ENCODE measurements at regions not wholly inside any gene's neighbourhood (a gene's known extent, or its start where the extent isn't known, plus 50 kb on each side); places are given as distances from the start of the nearest gene placed in this dataset.

DNA sequence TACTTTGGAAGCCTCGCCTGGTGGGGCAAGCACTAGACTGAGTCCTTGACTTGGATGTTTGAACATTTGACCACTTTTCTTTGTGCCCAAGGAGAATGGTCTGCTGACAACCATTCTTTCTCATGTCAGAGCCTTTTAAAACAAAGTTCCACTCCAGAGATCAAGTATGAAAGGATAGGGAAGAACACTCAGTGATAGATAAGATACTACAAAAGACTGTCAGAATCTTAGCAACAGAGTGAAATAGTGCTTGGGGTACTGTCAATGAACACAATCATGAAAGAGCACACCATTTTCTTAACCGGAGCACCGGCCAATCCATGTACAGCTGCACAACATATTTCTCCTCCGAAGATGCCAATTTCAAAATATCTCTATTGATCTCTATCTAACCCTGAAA lies 82.8 kb upstream of the ADO start:
- no peak for DNase-seq

DNA sequence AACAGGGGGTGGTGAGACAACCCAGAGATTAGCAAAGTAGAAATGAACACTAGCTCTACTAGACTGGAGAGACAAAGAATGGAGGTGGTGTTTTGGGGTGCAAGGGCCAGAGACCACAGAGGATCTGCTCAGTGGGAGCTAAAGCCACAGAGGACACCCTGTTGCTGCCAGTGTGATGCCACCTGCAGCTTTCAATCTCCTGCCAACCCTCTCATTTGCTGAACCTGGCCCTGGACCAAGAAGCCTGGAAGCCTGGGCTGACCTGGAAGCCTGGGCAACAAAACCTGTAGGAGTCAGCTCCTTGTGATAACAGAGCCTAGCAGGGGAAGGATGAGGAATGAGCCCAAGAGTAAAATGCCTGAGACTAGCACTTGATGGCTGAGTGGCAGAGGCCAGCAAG lies 81.1 kb upstream of the ADO start:
- no peak for DNase-seq

DNA sequence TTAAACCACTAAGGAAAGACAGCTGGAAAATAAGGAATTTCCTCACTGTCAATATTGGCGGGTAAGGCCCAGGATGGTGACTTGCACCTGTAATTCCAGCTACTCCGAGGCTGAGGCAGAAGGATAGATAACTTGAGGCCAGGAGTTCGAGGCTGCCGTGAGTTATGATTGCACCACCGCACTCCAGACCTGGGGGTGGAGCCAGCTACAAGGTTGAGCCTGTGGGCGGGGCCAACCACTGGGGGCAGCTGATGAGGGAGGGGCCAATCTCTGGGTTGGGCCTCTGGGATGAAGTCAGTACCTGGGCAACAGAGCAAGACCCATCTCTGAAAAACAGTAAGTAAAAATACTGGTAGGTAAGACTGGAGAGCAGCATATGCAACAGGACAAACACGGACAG lies 80.1 kb upstream of the ADO start:
- peak in 1 of 2 experiments; percentile 21 for DNase-seq

DNA sequence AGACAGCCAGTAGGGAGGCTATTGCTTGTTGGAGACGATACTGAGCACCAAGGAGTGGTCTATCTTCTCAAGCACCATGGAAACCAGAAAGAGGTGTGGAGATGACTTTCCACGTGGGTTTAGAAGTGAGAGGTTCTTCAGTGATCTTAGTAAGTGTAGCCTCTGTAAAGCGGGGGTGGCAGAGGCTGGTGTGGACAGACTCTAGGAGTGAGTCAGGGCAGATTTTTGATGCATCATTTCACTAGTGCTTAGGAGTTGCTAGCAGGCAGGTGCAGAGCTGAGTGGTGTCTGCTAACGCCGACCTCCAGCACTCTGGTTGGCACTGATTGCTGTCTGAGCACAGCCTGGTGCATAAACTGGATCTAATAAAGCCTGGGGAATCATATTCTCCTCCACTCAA lies 78.4 kb upstream of the ADO start:
- peak; percentile 39 to 75 for DNase-seq

DNA sequence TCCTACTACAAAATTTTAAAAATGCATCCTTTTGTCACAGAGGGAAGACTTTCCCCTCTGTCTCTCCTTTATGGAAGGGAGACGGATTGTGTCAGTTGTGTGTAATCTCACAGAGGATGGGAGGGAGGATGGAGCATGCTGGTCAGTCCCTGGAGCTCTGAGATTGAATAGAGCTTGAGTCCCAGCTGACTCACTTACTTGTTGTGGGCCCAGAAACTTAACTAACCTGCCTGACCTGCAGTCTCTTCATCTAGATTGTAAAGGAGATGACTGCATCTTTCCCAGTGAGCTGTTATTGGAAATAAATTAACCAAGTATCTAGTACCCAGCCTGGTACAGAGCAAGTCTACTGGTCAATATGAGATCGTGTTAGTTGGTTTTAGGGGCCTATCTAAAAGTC lies 77.9 kb upstream of the ADO start:
- DNase-seq = no peak

DNA sequence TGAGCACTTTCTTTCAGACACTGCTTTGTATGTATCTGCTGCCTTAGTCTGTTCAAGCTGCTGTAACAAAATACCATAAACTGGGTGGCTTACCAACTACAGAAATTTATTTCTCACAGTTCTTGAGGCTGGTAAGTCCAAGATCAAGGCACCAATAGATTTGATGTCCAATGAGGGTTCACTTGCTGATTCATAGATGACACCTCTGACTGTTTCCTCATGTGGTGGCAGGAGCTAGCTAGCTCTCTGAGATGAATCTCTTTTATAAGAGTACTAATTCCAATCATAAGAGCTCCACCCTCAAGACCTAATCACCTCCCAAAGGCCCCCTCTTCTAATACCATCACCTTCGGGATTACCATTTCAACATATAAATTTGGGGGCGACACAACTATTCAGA lies 76.6 kb upstream of the ADO start:
- DNase-seq = no peak

DNA sequence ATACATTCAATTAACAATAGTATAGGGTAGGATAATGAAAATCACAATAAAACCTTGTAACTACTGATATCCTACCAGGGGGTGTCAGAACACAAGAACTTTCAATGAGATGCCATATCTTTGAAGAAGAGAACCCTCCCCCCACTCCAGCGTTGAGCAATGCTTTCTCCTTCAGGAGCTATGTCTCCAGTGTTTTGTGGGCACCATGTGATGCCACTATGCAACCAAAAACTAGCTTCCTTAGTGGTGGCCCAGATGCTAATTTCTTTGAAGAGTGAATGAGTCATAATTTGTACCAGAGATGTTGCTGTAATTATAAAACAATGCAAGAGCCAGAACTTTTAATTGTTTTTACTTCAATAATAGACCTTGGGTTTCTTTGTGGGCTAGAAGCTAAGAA lies 76.0 kb upstream of the ADO start:
- DNase-seq = no peak

DNA sequence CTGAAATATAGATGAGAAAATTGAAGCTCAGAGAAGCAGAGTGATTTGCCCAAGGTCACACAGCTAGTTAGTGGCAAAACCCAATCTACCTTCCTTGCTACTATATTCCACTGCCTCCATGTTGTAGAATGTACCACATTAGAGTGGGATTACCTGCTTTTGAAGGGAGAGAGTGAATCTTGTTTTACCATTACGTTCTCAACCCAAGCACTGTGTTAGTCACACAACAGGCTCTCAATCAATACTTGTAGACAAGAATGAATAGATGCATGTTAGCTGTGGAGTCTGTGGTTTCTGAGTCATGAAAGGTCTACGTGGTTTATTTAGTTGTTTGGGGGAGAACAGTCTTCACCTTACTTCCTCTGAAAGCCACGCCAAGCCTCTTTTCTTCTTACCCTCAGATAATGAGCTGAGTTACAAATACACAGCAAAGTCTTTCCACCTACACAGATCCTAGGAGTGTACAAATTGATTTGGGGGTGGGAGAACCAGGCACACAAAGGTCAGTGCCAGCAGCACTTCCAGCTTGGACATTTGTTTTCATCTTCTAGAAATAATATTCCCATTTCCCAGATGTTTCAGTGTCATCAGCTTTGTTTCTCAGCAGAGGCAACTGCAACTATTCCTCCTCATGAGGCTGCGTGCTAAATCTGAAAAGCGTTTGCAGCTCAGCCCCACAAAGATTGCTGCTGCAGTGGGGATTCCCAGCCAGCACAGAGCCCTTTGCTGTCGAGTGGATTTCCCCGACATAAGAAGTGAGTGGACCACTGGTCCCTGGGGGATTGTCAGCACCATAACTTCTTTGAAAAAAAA lies 71.5 kb upstream of the ADO start:
- peak; percentile 41 to 72 for DNase-seq

DNA sequence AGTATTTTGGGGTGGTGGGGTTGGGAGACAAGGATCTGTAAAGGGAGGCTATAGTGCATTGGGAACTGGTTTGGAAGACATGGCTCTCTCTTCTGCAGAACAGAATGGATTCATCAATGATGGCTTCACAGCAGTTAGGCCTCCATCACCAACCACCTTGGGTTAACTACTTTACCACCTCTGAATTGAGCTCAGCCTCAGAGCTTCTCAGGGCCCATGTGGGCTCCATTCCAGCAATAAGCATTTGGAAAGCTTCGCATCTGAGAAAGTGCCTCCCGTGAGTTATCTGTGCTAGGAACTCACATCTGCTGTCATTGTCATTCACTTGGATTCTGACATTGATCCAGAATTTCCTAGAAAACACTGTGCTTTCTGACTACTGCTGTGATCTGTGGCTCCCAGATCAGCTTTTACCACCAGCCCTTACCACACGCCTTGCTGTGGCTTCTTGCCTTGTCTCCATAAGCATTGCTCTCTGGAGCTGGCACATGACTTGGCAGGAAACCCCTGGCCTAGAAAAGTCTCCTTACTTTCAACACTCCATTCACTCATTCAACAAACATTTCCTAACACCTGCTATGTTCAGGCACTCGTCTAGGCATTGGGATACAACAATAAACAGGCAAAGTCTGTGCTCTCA lies 70.7 kb upstream of the ADO start:
- DNase-seq = no peak

DNA sequence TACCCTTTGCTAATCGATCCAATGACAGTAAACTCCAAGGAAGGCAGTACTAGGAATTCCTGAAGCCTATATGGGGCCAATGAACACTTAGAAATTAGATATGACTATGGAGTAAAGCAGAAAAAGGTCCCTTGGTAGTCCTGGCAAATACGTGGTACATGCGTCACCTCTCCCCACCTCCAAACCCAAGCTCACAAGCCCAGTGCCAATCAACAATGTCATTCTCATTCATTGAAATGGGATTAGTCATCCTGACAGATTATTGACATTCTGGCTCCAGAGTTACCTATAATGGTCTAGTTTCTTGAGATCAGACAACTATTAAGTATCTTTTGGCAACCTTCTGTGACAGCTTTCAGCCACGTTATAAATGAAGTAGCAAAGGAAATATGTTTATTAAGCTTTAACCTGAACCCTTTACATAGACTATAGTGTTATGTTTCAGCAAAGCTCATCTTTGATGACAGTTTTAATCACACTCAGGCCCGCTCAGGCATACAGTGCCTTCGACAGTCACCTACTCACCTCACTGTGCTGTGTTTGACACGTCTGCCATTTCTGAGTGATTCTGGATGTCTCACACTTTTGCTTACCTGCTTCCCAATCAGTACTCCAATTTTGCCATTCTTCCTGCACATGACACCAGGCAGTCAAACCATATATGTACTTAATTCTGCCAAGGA lies 69.6 kb upstream of the ADO start:
- DNase-seq = no peak

DNA sequence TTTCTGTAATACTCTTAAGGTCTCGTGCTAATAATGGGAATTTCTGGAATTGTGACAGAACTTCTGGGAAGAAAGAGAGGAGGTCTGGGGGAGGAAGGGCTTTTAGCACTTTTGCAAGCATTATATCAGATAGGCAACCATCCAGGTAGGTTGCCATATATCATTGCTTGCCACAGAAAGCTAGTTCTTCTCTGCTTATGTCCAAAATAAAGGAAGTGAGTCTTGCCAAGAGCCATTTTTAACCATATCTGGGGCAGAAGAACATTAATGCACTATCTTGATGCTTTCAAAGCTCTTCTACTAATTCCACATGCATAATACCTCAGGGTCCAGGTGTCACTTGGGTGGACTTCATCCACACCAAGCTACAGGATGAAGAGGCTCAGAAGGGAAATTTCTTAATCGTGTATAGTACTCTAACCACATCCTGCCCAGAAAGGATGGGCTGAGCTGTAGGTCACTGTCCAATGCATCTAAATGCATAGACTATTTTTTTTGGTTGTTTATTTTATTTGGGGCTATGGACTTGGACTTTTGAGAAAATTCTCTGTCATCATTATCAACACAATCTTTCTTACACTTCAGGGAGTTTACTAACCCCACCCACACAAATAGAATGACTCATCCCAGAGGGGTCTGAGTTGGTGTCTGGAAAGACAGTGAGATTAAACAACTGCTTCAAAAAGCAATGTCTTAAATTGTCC lies 68.9 kb upstream of the ADO start:
- peak in 1 of 2 experiments; percentile 58 for DNase-seq

DNA sequence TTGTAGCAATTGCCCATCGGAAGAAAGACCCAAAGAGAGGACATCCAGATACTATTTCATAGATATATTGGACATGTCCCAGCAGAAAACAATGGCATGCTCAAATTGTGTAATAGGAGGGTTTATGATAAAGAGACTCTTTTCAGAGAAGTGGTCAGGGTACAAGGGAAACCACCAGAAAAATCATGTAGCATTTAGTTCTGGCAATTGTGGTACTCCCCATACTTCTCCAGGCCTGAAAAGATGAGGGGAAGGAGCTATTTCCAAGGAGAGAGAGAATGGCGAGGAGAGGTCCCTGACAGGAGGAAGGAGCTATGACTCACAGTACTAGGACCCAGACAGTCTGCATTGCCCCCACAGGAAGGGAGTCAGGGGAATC lies 68.4 kb upstream of the ADO start:
- no peak for DNase-seq

DNA sequence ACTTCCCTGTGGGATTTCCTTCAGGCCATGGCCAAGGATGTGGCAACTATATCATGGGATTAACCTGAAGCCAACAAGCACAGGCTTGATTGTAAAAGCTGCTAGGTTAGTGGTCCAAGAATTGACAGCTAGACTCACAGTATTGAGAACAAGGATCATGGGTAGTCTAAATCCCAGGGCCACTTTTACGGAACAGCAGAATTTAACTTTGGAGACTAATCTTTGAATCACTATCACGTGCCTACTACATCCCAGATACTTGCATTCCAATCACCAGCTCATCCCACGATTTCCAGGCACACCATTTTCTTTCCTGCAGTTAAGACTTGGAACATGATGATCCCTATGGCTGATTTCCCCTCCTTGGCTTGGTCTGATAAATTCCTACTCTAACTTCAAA lies 65.6 kb upstream of the ADO start:
- DNase-seq = no peak

DNA sequence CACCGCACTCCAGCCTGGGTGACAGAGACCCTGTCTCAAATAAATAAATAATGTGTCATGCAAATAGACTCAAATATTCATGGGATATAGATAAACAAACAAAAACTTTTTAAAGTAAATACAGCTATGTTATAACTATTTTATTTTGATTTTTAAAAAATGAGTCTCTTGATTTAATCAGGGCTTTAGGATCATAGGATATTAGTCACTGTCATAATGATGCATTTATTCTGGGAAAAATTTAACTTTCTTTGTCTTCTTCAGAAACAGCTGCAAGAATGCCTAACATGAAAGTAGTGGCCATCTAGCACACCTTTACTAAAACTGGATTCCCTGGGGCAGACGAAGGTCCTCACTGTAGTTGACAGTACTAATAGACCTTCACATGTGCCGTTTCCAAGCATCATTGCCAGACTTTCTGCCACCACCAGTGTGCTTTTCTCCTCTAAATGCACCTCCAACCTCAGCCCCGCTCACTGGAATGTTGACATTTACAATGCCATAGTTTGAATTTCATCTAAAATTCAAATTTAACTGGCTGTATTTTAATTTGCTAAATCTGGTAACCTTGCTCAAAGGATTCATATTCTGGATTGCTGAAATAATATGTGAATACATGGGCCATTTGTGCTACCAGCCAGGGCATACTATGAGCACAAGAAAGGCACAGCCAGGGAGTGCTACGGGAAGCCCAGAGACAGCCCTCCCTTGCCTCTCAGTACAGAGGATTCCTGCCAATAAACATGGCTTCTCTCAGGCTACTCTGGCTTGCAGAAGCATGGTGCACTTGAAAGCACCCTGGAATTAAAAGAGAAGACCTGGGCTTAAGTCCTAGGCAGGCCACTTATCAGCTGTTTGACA lies 63.4 kb upstream of the ADO start:
- no peak for DNase-seq

DNA sequence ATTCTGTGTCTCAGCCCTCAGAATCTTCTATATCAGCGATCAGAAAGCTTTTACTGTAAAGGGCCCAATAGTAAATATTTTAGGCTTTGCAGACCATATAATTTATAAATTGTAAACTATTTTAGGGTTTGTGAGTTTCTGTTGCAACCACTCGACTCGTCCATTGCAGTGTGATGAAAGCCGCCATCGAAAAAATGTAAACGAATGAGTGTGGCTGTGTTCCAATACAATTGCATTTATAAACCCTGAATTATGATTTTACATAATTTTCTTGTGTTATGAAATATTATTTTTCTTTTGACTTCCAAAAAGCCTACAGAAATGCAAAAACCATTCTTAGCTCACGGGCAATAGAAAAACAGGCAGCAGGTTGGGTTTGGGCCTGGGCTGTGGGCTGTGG lies 62.5 kb upstream of the ADO start:
- DNase-seq = no peak

DNA sequence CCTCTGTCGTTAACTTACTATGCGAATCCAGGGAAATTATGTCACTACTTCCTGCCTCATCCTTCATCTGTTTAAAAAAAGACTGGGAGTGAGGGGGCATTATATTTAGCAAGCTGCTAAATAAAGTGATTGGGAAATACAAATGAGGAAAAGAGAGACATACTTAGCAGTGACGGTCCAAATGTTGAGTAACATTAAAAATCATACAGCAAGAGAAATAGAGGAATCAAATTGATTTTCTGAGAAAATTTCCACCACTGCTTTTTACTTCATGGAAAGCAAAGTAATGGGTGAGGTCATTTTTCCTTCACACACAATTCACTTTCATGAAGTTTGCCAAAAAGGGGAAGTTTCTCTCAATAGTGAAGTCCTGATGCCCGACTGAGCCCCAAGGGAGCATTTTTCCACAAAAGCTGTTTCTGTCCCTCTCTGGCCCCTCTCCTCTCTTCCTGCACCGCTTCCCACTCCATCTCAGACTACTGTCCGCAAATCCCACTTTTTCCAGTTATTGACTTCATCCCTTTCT lies 61.9 kb upstream of the ADO start:
- no peak for DNase-seq

DNA sequence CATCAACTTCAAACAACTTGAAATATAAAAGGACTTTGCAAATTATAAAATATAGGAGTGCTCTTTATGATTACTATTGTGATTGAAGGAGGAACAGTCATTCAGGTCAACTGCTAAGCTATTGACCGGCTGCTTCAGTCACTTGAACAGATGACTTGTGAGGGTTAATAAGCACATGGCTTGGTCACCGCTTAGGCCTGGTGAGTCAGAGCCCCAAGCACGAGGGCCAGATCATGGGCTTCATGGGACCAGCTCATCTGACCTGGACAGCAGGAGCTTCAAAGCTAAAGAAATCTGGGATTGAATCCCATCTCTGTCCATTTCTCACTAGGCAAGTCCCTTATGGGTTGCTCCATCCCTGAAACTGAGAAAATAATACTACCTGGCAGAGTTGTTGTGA lies 60.4 kb upstream of the ADO start:
- no peak for DNase-seq

DNA sequence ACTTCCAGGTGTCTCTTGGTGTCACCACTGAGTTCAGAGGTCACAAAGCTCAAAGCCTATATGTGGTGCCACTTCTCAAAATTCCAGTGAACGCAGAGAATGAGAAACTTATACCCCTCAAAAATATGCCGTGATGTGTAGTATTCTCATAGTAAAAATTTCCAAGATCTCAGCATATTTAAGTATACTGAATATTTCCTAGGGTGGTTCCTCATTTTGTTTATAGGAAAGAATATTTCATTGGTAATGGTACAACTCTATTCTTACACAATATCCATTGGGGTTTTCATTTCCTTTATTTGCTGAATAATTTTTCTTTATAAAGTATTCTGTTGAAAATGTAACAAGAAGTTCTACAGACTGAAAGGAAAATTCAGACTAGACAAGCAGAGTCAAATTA lies 58.9 kb upstream of the ADO start:
- no peak for DNase-seq

DNA sequence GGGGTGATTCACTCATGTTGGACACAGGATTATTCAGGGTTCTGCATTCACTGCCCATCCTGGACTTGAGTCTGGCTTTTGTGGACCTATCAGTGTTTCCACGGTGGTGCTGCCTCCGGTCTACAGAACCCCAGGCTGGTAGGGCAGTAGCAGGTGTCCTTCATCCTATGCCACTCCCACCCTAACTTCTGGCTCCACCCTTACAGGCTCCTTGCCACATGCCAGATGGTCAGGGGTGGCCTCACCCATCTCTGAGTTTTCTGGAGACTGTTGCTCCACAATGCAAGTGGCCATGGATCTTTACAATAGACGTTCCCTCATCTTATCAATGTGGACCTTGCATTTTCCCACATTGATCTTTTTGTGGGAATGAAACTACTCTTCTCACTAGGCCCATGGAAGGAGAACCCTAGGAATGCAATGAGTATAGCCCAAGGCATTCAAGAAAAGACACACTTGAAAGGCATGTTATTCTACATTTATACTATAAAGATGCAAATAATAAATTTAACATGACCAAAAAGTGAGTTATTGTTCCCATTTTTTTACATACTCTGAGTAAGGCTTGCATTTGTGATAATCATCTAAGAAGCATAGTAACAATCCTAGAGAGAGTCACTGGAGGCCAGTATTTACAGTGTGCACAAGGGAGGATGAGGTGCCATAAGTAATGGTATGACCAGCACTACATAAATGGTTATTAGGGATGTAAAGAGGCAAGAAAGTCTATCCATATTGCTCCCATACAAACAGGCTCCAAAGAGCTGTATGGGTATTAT lies 57.4 kb upstream of the ADO start:
- DNase-seq = no peak

DNA sequence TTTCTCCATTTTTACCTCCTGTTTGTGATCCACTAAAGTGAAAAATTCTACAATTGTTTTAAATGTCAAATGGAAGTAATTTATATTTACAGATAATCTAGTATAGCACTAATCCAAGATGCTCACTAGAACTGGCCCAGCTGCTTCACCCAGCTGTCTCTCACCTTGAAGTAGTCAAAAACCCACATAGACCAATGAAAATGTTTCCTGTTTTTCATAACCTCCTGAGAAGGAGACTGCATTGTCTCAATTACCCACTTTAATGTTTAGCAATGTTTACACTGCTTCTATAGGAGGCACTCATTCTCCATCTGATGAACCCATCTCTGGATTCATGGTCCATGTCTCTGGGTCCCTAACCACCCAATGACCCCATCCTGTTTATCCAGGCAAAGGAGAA lies 56.1 kb upstream of the ADO start:
- DNase-seq = no peak

DNA sequence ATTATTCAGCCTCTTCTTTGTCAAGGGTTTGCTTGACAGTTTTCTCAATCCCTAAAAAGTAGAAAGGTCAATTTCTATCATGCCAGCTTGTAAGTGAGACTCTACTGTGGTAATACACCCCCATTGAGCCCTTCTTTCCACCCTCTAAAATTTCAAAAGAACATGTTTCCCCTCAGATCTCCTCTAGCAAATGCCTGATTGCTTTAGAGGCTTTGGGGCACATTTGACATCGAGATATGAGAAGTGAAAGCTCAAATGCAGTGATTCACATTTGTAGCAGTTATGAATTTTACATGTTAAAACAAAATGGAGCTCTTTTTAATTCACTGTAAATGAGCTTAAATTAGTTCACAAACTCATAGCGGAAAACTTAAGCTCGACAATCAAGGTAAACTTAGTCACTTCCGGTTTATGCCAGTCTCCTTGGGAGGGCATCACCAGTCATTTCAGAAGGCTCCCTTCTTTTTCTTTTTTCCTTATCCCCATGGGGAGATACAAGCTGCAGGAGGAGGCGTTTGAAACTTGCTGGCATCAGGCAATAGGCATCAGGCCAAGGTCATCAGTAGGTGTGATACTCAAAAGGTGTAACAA lies 55.3 kb upstream of the ADO start:
- DNase-seq = no peak
